ENCODE measurements at regions not wholly inside any gene's neighbourhood (a gene's known extent, or its start where the extent isn't known, plus 50 kb on each side); places are given as distances from the start of the nearest gene placed in this dataset.

GRCh38 chr7:35546691-35547429 is 148.1 kb downstream of the HERPUD2 start:
- Histone ChIP-seq H3K36me3 (ENCODE audit: insufficient read depth, low read length) (no peaks in the 10 kb centered on the region), H3K4me1 (ENCODE audit: insufficient read depth, low read length, severe bottlenecking) (no peaks in the 10 kb centered on the region), H3K9me2 (ENCODE audit: low read depth, low read length) (no peaks in the 10 kb centered on the region), H3K9ac (ENCODE audit: low read length) (no peak overlapping the region), H4K20me1 (ENCODE audit: insufficient read depth, low read length) (no peaks in the 10 kb centered on the region), H3K4me3 (ENCODE audit: low read depth, low read length, poor library complexity, severe bottlenecking) (no peak overlapping the region), H3K79me2 (ENCODE audit: insufficient read depth, low read length) (no peaks in the 10 kb centered on the region), H3K4me2 (ENCODE audit: low read length) (no peak overlapping the region), H3F3A (ENCODE audit: insufficient read depth, low read length) (no peaks in the 10 kb centered on the region), H3K27ac (ENCODE audit: low read depth, low read length, poor library complexity, severe bottlenecking) (no peak overlapping the region), H3K9me3 (ENCODE audit: low read length) (no peaks in the 10 kb centered on the region), H3K27me3 (ENCODE audit: insufficient read depth, low read length) (peaks cover 5% of the 10 kb centered on the region; the same call in 1 of the 2 replicates), H2AFZ (ENCODE audit: low read length) (no peak overlapping the region)
- no peak for TF ChIP-seq EZH2 (IDR thresholded peaks at IDR 0.05; ENCODE audit: borderline replicate concordance, low read length)

DNA sequence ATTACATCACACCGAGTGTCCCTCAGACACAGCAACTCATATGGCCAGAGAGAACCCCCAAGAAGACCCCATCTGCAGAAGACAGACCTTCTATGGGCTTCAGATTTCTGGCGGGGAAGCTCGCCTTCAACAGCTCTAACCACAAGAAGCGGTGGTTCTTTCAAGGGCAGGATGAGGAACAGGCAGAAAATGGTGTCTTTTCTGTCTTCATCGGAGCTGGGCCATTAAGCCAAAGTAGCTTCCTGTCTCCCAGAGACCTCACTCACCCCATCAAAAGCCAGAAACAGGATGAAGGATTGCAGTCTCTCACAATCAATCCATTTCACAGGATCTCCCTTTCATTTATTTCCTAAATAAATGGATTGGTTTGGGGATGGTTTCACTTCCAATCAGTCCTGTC is 149.1 kb downstream of the HERPUD2 start:
- Histone ChIP-seq H3F3A (ENCODE audit: insufficient read depth, low read length) (no peaks in the 10 kb centered on the region), H3K9ac (ENCODE audit: low read length) (no peak overlapping the region)

GRCh38 chr7:35544028-35544742 is 150.8 kb downstream of the HERPUD2 start:
- H2AFZ ChIP-seq (ENCODE audit: low read length): no peak overlapping the region
- peaks cover 5% of the 10 kb centered on the region; the same call in 1 of the 2 replicates for H3K27me3 ChIP-seq (ENCODE audit: insufficient read depth, low read length)

More for the DNA sequence above, 149.1 kb downstream of the HERPUD2 start:
- Histone ChIP-seq H3K27ac (ENCODE audit: low read depth, low read length, poor library complexity, severe bottlenecking) (no peak overlapping the region), H3K79me2 (ENCODE audit: insufficient read depth, low read length) (no peaks in the 10 kb centered on the region), H3K27me3 (ENCODE audit: insufficient read depth, low read length) (peaks cover 5% of the 10 kb centered on the region; the same call in 1 of the 2 replicates), H2AFZ (ENCODE audit: low read length) (no peak overlapping the region), H3K9me3 (ENCODE audit: low read length) (no peaks in the 10 kb centered on the region), H3K36me3 (ENCODE audit: insufficient read depth, low read length) (no peaks in the 10 kb centered on the region), H3K4me1 (ENCODE audit: insufficient read depth, low read length, severe bottlenecking) (no peaks in the 10 kb centered on the region), H4K20me1 (ENCODE audit: insufficient read depth, low read length) (no peaks in the 10 kb centered on the region), H3K9me2 (ENCODE audit: low read depth, low read length) (no peaks in the 10 kb centered on the region), H3K4me3 (ENCODE audit: low read depth, low read length, poor library complexity, severe bottlenecking) (no peak overlapping the region), H3K4me2 (ENCODE audit: low read length) (no peak overlapping the region)
- TF ChIP-seq EZH2 (IDR thresholded peaks at IDR 0.05; ENCODE audit: borderline replicate concordance, low read length): no peak
- TF ChIP-seq, protein P1, sequence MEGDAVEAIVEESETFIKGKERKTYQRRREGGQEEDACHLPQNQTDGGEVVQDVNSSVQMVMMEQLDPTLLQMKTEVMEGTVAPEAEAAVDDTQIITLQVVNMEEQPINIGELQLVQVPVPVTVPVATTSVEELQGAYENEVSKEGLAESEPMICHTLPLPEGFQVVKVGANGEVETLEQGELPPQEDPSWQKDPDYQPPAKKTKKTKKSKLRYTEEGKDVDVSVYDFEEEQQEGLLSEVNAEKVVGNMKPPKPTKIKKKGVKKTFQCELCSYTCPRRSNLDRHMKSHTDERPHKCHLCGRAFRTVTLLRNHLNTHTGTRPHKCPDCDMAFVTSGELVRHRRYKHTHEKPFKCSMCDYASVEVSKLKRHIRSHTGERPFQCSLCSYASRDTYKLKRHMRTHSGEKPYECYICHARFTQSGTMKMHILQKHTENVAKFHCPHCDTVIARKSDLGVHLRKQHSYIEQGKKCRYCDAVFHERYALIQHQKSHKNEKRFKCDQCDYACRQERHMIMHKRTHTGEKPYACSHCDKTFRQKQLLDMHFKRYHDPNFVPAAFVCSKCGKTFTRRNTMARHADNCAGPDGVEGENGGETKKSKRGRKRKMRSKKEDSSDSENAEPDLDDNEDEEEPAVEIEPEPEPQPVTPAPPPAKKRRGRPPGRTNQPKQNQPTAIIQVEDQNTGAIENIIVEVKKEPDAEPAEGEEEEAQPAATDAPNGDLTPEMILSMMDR (IDR thresholded peaks at IDR 0.05; ENCODE audit: low read length): no peak

More at GRCh38 chr7:35544028-35544742, 150.8 kb downstream of the HERPUD2 start:
- H3K9me3 ChIP-seq (ENCODE audit: low read length): no peaks in the 10 kb centered on the region
- H3K9me2 ChIP-seq (ENCODE audit: low read depth, low read length): no peaks in the 10 kb centered on the region
- H3K4me3 ChIP-seq (ENCODE audit: low read depth, low read length, poor library complexity, severe bottlenecking): no peak overlapping the region
- TF ChIP-seq, protein P1 (IDR thresholded peaks at IDR 0.05; ENCODE audit: low read length): no peak
- no peak for TF ChIP-seq EZH2 (IDR thresholded peaks at IDR 0.05; ENCODE audit: borderline replicate concordance, low read length)
- H3K36me3 ChIP-seq (ENCODE audit: insufficient read depth, low read length): no peaks in the 10 kb centered on the region
- H3K4me1 ChIP-seq (ENCODE audit: insufficient read depth, low read length, severe bottlenecking): no peaks in the 10 kb centered on the region
- no peak overlapping the region for H3K4me2 ChIP-seq (ENCODE audit: low read length)
- H3K27ac ChIP-seq (ENCODE audit: low read depth, low read length, poor library complexity, severe bottlenecking): no peak overlapping the region
- H3K9ac ChIP-seq (ENCODE audit: low read length): no peak overlapping the region
- no peaks in the 10 kb centered on the region for H4K20me1 ChIP-seq (ENCODE audit: insufficient read depth, low read length)
- no peaks in the 10 kb centered on the region for H3K79me2 ChIP-seq (ENCODE audit: insufficient read depth, low read length)
- H3F3A ChIP-seq (ENCODE audit: insufficient read depth, low read length): no peaks in the 10 kb centered on the region

All from OCI-LY1 (cell line).